ENCODE measurements at regions not wholly inside any gene's neighbourhood (a gene's known extent, or its start where the extent isn't known, plus 50 kb on each side); places are given as distances from the start of the nearest gene placed in this dataset.

GRCh38 chr2:64823794-64824193, 165.4 kb upstream of the SLC1A4 start:
- peaks cover 13% of the 10 kb centered on the region for H3K4me1 Mint-ChIP-seq
- no peak for DNase-seq (ENCODE audit: low read depth, low spot score)
- H3K9me3 Mint-ChIP-seq: no peaks in the 10 kb centered on the region
- no peaks in the 10 kb centered on the region for H3K27me3 Mint-ChIP-seq (ENCODE audit: low read depth)
- H3K27ac Mint-ChIP-seq (ENCODE audit: unreplicated experiment): no peak overlapping the region
- TF ChIP-seq CTCF (conservative IDR thresholded peaks at IDR 0.05): no peak
- H3K4me3 Mint-ChIP-seq: no peak overlapping the region
- no peaks in the 10 kb centered on the region for H3K36me3 Mint-ChIP-seq (ENCODE audit: low read depth)

GRCh38 chr2:64825831-64826491, 163.2 kb upstream of the SLC1A4 start:
- no peak overlapping the region for H3K4me3 Mint-ChIP-seq
- no peaks in the 10 kb centered on the region for H3K36me3 Mint-ChIP-seq (ENCODE audit: low read depth)
- H3K27me3 Mint-ChIP-seq (ENCODE audit: low read depth): no peaks in the 10 kb centered on the region
- DNase-seq (ENCODE audit: low read depth, low spot score): no peak
- TF ChIP-seq CTCF (conservative IDR thresholded peaks at IDR 0.05): no peak
- peaks cover 16% of the 10 kb centered on the region for H3K4me1 Mint-ChIP-seq
- no peaks in the 10 kb centered on the region for H3K9me3 Mint-ChIP-seq
- no peak overlapping the region for H3K27ac Mint-ChIP-seq (ENCODE audit: unreplicated experiment)

GRCh38 chr2:64826703-64827102, 162.5 kb upstream of the SLC1A4 start:
- H3K4me1 Mint-ChIP-seq: peaks cover 16% of the 10 kb centered on the region
- H3K27me3 Mint-ChIP-seq (ENCODE audit: low read depth): no peaks in the 10 kb centered on the region
- no peak overlapping the region for H3K4me3 Mint-ChIP-seq
- no peak overlapping the region for H3K27ac Mint-ChIP-seq (ENCODE audit: unreplicated experiment)
- H3K36me3 Mint-ChIP-seq (ENCODE audit: low read depth): no peaks in the 10 kb centered on the region
- no peaks in the 10 kb centered on the region for H3K9me3 Mint-ChIP-seq
- no peak for TF ChIP-seq CTCF (conservative IDR thresholded peaks at IDR 0.05)
- DNase-seq (ENCODE audit: low read depth, low spot score): no peak

- no peak overlapping the region for H3K27ac Mint-ChIP-seq (ENCODE audit: unreplicated experiment)
- DNase-seq (ENCODE audit: low read depth, low spot score): no peak
- no peaks in the 10 kb centered on the region for H3K27me3 Mint-ChIP-seq (ENCODE audit: low read depth)
- H3K36me3 Mint-ChIP-seq (ENCODE audit: low read depth): no peaks in the 10 kb centered on the region
- peaks cover 3% of the 10 kb centered on the region for H3K9me3 Mint-ChIP-seq
- no peak for TF ChIP-seq CTCF (conservative IDR thresholded peaks at IDR 0.05)
- H3K4me3 Mint-ChIP-seq: no peak overlapping the region
- H3K4me1 Mint-ChIP-seq: peaks cover 16% of the 10 kb centered on the region
Measured at GRCh38 chr2:64828261-64828660, 160.9 kb upstream of the SLC1A4 start.

GRCh38 chr2:64829525-64829924, 159.7 kb upstream of the SLC1A4 start:
- TF ChIP-seq CTCF (conservative IDR thresholded peaks at IDR 0.05): no peak
- H3K4me1 Mint-ChIP-seq: peaks cover 22% of the 10 kb centered on the region

More at GRCh38 chr2:64829525-64829924, 159.7 kb upstream of the SLC1A4 start:
- H3K4me3 Mint-ChIP-seq: no peak overlapping the region
- H3K9me3 Mint-ChIP-seq: peaks cover 3% of the 10 kb centered on the region
- no peak for DNase-seq (ENCODE audit: low read depth, low spot score)
- no peaks in the 10 kb centered on the region for H3K36me3 Mint-ChIP-seq (ENCODE audit: low read depth)
- H3K27ac Mint-ChIP-seq (ENCODE audit: unreplicated experiment): no peak overlapping the region
- no peaks in the 10 kb centered on the region for H3K27me3 Mint-ChIP-seq (ENCODE audit: low read depth)
